Common myeloid progenitor, CD34-positive (primary cell): ENCODE measurements at regions not wholly inside any gene's neighbourhood (a gene's known extent, or its start where the extent isn't known, plus 50 kb on each side); places are given as distances from the start of the nearest gene placed in this dataset.

Source experiments
- CTCF ChIA-PET: fragments of 350-600 bp; sonication (Branson Sonifier 250); formaldehyde crosslinking; loops from one replicate; lab custom pipeline; 2021; ENCODE audit warnings: antibody characterized with exemption; lab: Charles Lee
- POLR2A ChIA-PET: fragments of 350-600 bp; sonication (Branson Sonifier 250); formaldehyde crosslinking; loops from one replicate; lab custom pipeline; 2021; ENCODE audit warnings: antibody characterized with exemption; lab: Charles Lee
- DNase-seq, 3 donors: peaks; one replicate each; pipeline versions ENCODE4 v3.0.0 to v3.0.0-alpha.2; 2013
- H3K27ac ChIP-seq, 2 experiments: 1 replicate in 1 of 2; 2 replicates in 1 of 2; pipeline ENCODE4 v1.7.0; 2013; ENCODE audit warnings: inconsistent platforms in 2 of 2, low read length in 2 of 2, mild to moderate bottlenecking in 2 of 2, low read depth in 1 of 2, moderate library complexity in 1 of 2; ENCODE audit not compliant: severe bottlenecking in 2 of 2, insufficient read depth in 1 of 2, poor library complexity in 1 of 2
- H3K27me3 ChIP-seq, 5 experiments: replicated peaks in 2 of 5; 1 replicate in 3 of 5; 2 replicates in 2 of 5; pipeline versions ENCODE4 v1.6.1 to v1.7.0; 2013; ENCODE audit warnings: low read length in 4 of 5, mild to moderate bottlenecking in 2 of 5, moderate library complexity in 2 of 5, inconsistent platforms in 1 of 5; ENCODE audit not compliant: insufficient read depth in 5 of 5, control insufficient read depth in 4 of 5
- H3K36me3 ChIP-seq, 4 experiments: 1 replicate in 2 of 4; 2 replicates in 2 of 4; pipeline versions ENCODE4 v1.6.1 to v1.7.0; 2013; ENCODE audit warnings: low read length in 3 of 4, control low read depth in 1 of 4, mild to moderate bottlenecking in 1 of 4; ENCODE audit not compliant: control insufficient read depth in 4 of 4, insufficient read depth in 4 of 4
- H3K4me1 ChIP-seq, 4 experiments: 1 replicate in 3 of 4; 2 replicates in 1 of 4; pipeline versions ENCODE4 v1.6.1 to v1.7.1; 2013; ENCODE audit warnings: low read length in 3 of 4, mild to moderate bottlenecking in 3 of 4, control low read depth in 1 of 4, inconsistent platforms in 1 of 4, moderate library complexity in 1 of 4; ENCODE audit not compliant: control insufficient read depth in 4 of 4, insufficient read depth in 4 of 4; ENCODE audit errors: control extremely low read depth in 1 of 4
- H3K4me3 ChIP-seq, 7 experiments: 1 replicate in 4 of 7; 2 replicates in 3 of 7; pipeline versions ENCODE4 v1.5.1 to v1.7.0; 2013; ENCODE audit warnings: mild to moderate bottlenecking in 7 of 7, low read length in 6 of 7, moderate library complexity in 6 of 7, inconsistent platforms in 2 of 7, low read depth in 2 of 7, control low read depth in 1 of 7; ENCODE audit not compliant: insufficient read depth in 4 of 7, control insufficient read depth in 1 of 7; ENCODE audit errors: extremely low read depth in 1 of 7
- H3K9me3 ChIP-seq, 5 experiments: 1 replicate in 4 of 5; 2 replicates in 1 of 5; pipeline versions ENCODE4 v1.6.1 to v1.7.1; 2013; ENCODE audit warnings: low read length in 4 of 5, mild to moderate bottlenecking in 2 of 5, inconsistent platforms in 1 of 5, low read depth in 1 of 5, moderate library complexity in 1 of 5; ENCODE audit not compliant: control insufficient read depth in 4 of 5, insufficient read depth in 2 of 5; ENCODE audit errors: control extremely low read depth in 1 of 5
- WGBS: methylation state at CpG from one replicate; pipeline ENCODE4 v1.1.5; 2013; ENCODE audit not compliant: insufficient coverage; 5-methylcytosine and 5-hydroxymethylcytosine counted together

DNA sequence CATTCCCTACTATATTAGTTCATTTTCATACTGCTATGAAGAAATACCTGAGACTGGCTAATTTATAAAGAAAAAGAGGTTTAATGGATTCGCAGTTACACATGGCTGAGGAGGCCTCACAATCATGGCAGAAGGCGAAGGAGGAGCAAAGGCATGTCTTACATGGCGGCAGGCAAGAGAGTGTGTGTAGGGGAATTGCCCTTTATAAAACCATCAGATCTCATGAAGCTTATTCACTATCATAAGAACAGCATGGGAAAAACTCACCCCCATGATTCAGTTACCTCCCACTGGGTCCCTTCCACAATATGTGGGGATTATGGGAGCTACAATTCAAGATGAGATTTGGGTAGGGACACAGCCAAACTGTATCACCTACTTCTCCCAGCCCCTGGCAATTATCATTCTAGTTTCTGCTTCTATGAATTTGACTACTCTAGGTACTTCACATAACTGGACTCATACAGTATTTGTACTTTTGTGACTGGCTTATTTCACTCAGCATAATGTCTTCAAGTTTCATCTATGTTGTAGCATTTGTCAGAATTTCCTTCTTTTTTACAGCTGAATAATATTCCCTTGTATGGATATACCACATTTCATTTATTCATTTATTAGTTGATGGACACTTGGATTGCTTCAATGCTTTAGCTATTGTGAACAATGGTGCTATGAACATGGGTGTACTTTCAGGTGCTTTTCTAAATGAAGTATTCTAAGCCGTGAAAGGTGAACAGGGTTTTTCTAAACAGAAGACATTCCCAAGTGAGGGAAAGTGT is 219.5 kb upstream of the NUDT4 start:
- no peak overlapping the region for H3K27ac ChIP-seq
- H3K4me3 ChIP-seq: no peak overlapping the region
- POLR2A ChIA-PET: no interaction called here
- H3K27me3 ChIP-seq: no peaks in the 10 kb centered on the region
- CTCF ChIA-PET: no interaction called here
- H3K9me3 ChIP-seq: peaks cover 0 to 6% (median 0%) of the 10 kb centered on the region in 5 experiments
- no CpG with 5 or more reads among the region's 4 CpGs for WGBS
- H3K4me1 ChIP-seq: peaks cover 0 to 2% (median 0%) of the 10 kb centered on the region in 4 experiments
- DNase-seq: no peak
- H3K36me3 ChIP-seq: no peaks in the 10 kb centered on the region

DNA sequence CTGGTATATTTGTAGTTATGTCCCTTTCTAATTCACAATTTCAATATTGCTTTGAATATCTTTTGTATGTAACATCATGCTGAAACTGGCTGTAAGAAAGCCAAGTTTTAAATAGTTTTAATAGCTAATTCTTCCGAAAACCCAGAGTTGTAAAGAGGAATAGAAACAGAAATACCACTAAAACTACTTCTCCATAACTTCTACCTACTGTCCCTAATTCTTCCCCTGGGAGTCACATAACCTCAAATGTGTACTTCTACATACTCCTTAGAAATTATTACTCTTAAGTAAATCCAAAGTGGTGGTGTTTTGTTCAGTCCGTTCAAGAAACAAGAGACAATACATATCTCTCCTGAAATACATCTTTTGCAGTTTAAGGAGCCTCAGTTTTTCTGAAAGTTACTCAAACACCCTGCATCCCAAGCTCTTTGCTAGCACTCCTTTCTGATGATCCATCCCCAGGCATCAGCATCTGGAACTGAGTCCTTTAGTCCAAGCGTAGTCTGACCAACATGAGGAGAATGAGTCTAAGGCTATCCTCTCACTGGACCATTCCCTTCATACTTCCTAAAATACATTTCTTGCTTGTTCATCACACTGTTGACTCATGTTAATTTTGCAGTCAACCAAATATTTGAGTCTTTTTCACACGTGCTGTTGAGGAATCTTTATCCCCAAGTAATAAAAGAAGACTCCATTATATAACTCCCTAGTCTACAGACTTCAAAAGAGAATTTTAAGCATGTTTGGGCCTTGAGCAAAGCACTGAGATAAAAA is 214.3 kb upstream of the NUDT4 start:
- ChIA-PET POLR2A (no interaction called here), CTCF (interaction anchor here (1.0 kb wide), 1 partner anchor 30 kb away, joined by 3 read pairs; no protein-coding TSS in a partner anchor)
- Histone ChIP-seq H3K36me3 (no peaks in the 10 kb centered on the region), H3K9me3 (peaks cover 0 to 2% (median 0%) of the 10 kb centered on the region in 5 experiments), H3K4me1 (peaks cover 0 to 11% (median 0%) of the 10 kb centered on the region in 4 experiments), H3K27ac (no peak overlapping the region), H3K4me3 (no peak overlapping the region), H3K27me3 (no peaks in the 10 kb centered on the region)
- DNase-seq: no peak
- 100% methylated on average over 2 of the region's 4 CpGs for WGBS

DNA sequence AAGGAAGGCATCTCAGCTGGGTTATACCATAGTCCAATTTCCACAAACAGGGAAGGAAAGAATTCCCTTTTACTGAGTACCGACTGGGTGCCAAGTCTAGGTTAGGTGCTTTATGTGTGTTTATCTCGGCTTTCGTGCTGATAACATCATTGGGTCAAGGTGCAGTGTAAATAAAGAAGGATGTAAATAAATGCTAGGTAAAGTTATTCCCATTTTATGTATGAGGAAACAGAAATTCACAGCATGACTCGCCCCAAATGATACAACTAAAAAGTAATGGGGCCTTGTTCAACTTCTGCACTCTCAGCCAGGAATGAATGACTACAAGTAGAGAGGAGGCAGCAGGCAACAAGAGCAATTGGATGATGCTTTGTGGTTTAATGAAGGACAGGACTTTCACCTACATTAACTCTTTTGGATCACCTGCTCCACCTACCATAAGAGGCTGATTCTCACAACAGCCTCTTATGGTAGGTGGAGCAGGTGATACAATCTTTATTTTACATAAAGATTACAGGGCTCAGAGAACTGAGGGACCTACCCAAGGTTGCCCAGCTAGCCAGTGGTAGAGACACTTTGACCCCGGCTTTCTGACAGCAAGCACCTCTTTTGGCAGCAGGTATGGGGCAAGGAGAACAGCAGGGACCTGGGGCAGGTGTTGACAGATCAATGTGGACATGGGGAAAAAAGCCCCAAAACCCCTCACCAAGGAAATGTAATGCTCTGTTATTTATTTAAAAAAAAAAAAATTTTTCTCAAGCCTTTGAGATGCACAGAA is 213.4 kb upstream of the NUDT4 start:
- POLR2A ChIA-PET: no interaction called here
- Histone ChIP-seq H3K9me3 (no peaks in the 10 kb centered on the region), H3K4me3 (no peak overlapping the region), H3K36me3 (no peaks in the 10 kb centered on the region), H3K4me1 (peaks cover 0 to 11% (median 0%) of the 10 kb centered on the region in 4 experiments), H3K27ac (no peak overlapping the region), H3K27me3 (no peaks in the 10 kb centered on the region)
- CTCF ChIA-PET: no interaction called here
- DNase-seq: no peak
- WGBS: 98% methylated on average over 5 of the region's 5 CpGs

DNA sequence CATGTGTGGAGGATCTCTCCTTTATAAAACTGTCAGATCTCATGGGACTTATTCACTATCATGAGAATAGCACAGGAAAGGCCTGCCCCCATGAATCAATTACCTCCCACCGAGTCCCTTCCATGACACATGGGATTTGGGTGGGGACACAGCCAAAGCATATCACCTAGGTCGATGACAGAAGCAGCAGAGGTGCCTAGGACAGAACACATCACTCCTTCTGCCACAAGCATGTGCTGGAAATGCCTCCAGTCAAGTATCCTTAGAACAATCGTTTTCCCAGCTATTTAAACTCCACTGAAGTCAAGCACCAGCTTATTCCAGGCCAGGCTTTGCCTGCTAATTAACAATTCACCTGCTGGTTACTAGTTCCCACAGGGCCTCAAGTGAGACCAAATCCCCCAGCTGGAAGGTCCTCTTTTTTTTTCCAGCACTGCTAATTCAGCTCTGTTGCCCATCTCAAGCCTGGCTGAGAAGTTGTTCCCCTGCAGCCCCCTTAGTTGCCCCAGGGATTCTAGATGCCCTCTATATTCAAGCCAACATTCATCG is 212.3 kb upstream of the NUDT4 start:
- Histone ChIP-seq H3K9me3 (no peaks in the 10 kb centered on the region), H3K4me3 (no peak overlapping the region), H3K27ac (no peak overlapping the region), H3K4me1 (peaks cover 0 to 11% (median 0%) of the 10 kb centered on the region in 4 experiments), H3K27me3 (no peaks in the 10 kb centered on the region), H3K36me3 (no peaks in the 10 kb centered on the region)
- 93% methylated on average over 3 of the region's 4 CpGs for WGBS
- CTCF ChIA-PET: no interaction called here
- no peak for DNase-seq
- POLR2A ChIA-PET: interaction anchor here (0.7 kb wide), 1 partner anchor 91 kb away, joined by 3 read pairs; no protein-coding TSS in a partner anchor

DNA sequence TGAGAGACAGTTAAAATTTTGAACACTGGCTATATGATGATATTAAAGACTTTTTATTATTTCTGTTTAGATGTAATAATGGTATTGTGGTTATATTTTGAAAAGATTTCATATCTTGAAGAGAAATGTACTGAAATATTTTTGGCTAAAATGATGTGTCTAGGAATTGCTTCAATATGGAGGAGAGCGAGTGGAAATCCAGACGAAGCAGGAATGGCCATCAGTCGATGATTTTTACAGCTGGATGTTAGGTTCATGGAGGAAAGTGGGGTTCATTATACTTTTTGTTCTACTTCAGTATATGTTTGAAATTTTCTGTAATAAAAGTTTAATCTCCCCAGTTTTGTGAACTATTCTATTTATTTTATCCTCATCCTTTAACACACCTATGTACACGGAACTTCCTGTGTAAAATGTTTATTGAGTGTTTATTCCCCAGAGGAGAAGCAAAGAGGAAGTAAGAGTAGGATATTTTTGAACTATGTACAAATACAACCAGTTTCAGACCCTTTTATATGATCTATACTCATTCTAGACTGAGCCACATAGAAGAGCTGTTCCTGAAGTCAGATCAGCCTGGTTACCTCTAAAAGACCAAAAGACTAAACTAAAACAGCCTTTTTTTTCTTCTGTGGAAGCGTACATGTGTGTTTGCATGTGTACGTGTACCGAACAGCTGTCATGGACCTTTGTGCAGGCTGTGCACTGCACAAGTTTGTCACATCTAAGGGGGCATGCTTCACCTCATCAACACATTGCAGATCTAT is 211.0 kb upstream of the NUDT4 start:
- no peak for DNase-seq
- Histone ChIP-seq H3K27me3 (no peaks in the 10 kb centered on the region), H3K4me3 (no peak overlapping the region), H3K9me3 (no peaks in the 10 kb centered on the region), H3K27ac (no peak overlapping the region), H3K36me3 (no peaks in the 10 kb centered on the region), H3K4me1 (peaks cover 0 to 11% (median 0%) of the 10 kb centered on the region in 4 experiments)
- no CpG with 5 or more reads among the region's 7 CpGs for WGBS
- CTCF ChIA-PET: no interaction called here
- POLR2A ChIA-PET: no interaction called here

DNA sequence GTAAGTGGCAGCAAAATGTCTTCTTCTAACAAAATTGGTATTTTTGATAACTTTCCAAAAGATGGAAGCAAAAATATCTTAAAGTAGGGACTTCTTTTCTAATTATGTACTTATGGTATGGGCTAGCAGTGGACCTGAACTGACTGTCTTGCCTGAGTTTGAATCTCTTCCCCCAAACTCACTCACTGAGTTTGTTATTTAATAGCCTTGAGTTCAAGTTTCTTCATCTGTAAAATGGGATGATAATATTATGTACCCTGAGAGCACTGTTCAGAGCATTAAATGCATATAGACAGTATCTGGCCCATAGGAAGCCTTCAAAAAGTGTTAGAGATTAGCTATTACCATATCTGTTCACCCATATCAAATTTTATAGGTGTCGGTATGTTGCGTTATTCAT is 210.4 kb upstream of the NUDT4 start:
- Histone ChIP-seq H3K36me3 (no peaks in the 10 kb centered on the region), H3K27ac (no peak overlapping the region), H3K4me3 (no peak overlapping the region), H3K4me1 (peaks cover 0 to 11% (median 0%) of the 10 kb centered on the region in 4 experiments), H3K27me3 (no peaks in the 10 kb centered on the region), H3K9me3 (no peaks in the 10 kb centered on the region)
- POLR2A ChIA-PET: no interaction called here
- WGBS: 100% methylated on average over 1 of the region's 2 CpGs
- CTCF ChIA-PET: no interaction called here
- DNase-seq: no peak
